Liver (tissue), 8 donors: ENCODE measurements at regions not wholly inside any gene's neighbourhood (a gene's known extent, or its start where the extent isn't known, plus 50 kb on each side); places are given as distances from the start of the nearest gene placed in this dataset.

ENCODE experiments used
- DNase-seq: peaks from one replicate; pipeline ENCODE4 v3.0.0-alpha.2; 2017; ENCODE audit warnings: low spot score
- H3K27ac ChIP-seq, 2 donors: one replicate each; pipeline ENCODE4 v1.7.0; 2013; ENCODE audit warnings: inconsistent platforms in 2 of 2, low read length in 2 of 2, control low read depth in 1 of 2, low read depth in 1 of 2, mild to moderate bottlenecking in 1 of 2
- H3K27me3 ChIP-seq, 4 donors: one replicate each; pipeline versions ENCODE4 v1.6.1 to v1.7.0; 2013; ENCODE audit warnings: low read length in 3 of 4, inconsistent platforms in 1 of 4, mild to moderate bottlenecking in 1 of 4, moderate library complexity in 1 of 4; ENCODE audit not compliant: control insufficient read depth in 4 of 4, insufficient read depth in 4 of 4
- H3K36me3 ChIP-seq, 4 donors: one replicate each; pipeline versions ENCODE4 v1.6.1 to v1.7.0; 2013; ENCODE audit warnings: low read length in 3 of 4, mild to moderate bottlenecking in 3 of 4, low read depth in 1 of 4, moderate library complexity in 1 of 4; ENCODE audit not compliant: control insufficient read depth in 4 of 4, insufficient read depth in 3 of 4
- H3K4me1 ChIP-seq, 4 donors: one replicate each; pipeline versions ENCODE4 v1.6.1 to v1.7.0; 2013; ENCODE audit warnings: low read length in 3 of 4, mild to moderate bottlenecking in 3 of 4, moderate library complexity in 1 of 4; ENCODE audit not compliant: control insufficient read depth in 4 of 4, insufficient read depth in 4 of 4
- H3K4me3 ChIP-seq, 3 donors: one replicate each; pipeline versions ENCODE4 v1.6.1 to v1.7.0; 2013; ENCODE audit warnings: low read length in 3 of 3, control low read depth in 1 of 3, low read depth in 1 of 3, mild to moderate bottlenecking in 1 of 3
- H3K9ac ChIP-seq, 2 donors: one replicate each; pipeline ENCODE4 v1.7.0; 2013; ENCODE audit warnings: low read length in 2 of 2, mild to moderate bottlenecking in 2 of 2, moderate library complexity in 2 of 2, control low read depth in 1 of 2, low read depth in 1 of 2
- H3K9me3 ChIP-seq, 4 donors: one replicate each; pipeline versions ENCODE4 v1.6.1 to v1.7.0; 2013; ENCODE audit warnings: low read length in 3 of 4; ENCODE audit not compliant: control insufficient read depth in 4 of 4
- EGR1 ChIP-seq, 2 donors: IDR thresholded peaks; 2 replicates each; pipeline ENCODE4 v1.6.1; 2016 to 2018; ENCODE audit warnings: antibody characterized with exemption in 2 of 2, low read depth in 2 of 2
- FOXA1 ChIP-seq: IDR thresholded peaks from 2 replicates; pipeline ENCODE4 v1.6.1; 2016; ENCODE audit warnings: antibody characterized with exemption
- FOXA2 ChIP-seq: IDR thresholded peaks from 2 replicates; pipeline ENCODE4 v1.6.1; 2016; ENCODE audit warnings: antibody characterized with exemption
- GABPA ChIP-seq, 2 donors: IDR thresholded peaks in 1 of 2; conservative IDR thresholded peaks in 1 of 2; 2 replicates each; pipeline ENCODE4 v1.6.1; 2016; ENCODE audit warnings: antibody characterized with exemption in 2 of 2, mild to moderate bottlenecking in 1 of 2, moderate library complexity in 1 of 2
- HNF4A ChIP-seq, 2 donors: conservative IDR thresholded peaks; 2 replicates each; pipeline ENCODE4 v1.6.1; 2016; ENCODE audit warnings: antibody characterized with exemption in 2 of 2, mild to moderate bottlenecking in 2 of 2
- HNF4G ChIP-seq: IDR thresholded peaks from 2 replicates; pipeline ENCODE4 v1.6.1; 2016; ENCODE audit warnings: antibody characterized with exemption
- JUND ChIP-seq, 2 donors: IDR thresholded peaks; 2 replicates each; pipeline ENCODE4 v1.6.1; 2016; ENCODE audit warnings: antibody characterized with exemption in 2 of 2
- MAX ChIP-seq: IDR thresholded peaks from 2 replicates; pipeline ENCODE4 v1.6.1; 2016; ENCODE audit warnings: antibody characterized with exemption
- NR2F2 ChIP-seq: IDR thresholded peaks from 2 replicates; pipeline ENCODE4 v1.6.1; 2016; ENCODE audit warnings: antibody characterized with exemption
- RAD21 ChIP-seq, 2 donors: IDR thresholded peaks; 2 replicates each; pipeline ENCODE4 v1.6.1; 2016; ENCODE audit warnings: antibody characterized with exemption in 2 of 2, mild to moderate bottlenecking in 2 of 2
- RXRA ChIP-seq, 2 donors: IDR thresholded peaks; 2 replicates each; pipeline ENCODE4 v1.6.1; 2017 to 2018; ENCODE audit warnings: antibody characterized with exemption in 2 of 2, mild to moderate bottlenecking in 1 of 2
- SP1 ChIP-seq: IDR thresholded peaks from 2 replicates; pipeline ENCODE4 v1.6.1; 2018; ENCODE audit warnings: antibody characterized with exemption, mild to moderate bottlenecking
- TAF1 ChIP-seq: conservative IDR thresholded peaks from 2 replicates; pipeline ENCODE4 v1.6.1; 2016; ENCODE audit warnings: antibody characterized with exemption, mild to moderate bottlenecking
- YY1 ChIP-seq: IDR thresholded peaks from 2 replicates; pipeline ENCODE4 v1.6.1; 2016; ENCODE audit warnings: antibody characterized with exemption, mild to moderate bottlenecking
- WGBS: extraction: QIAGEN DNeasy Blood & Tissue Kit; methylation state at CpG from one replicate; pipeline ENCODE4 v1.1.7; 2013; 5-methylcytosine and 5-hydroxymethylcytosine counted together
- TF ChIP-seq, protein P1 (sequence below): fragments of 150-350 bp; IDR thresholded peaks from 2 replicates; pipeline ENCODE4 v1.5.1; 2017; ENCODE audit warnings: improper control_type of control experiment, low read depth, low read length; ENCODE audit not compliant: missing input control
- TF ChIP-seq, protein P2 (sequence below): IDR thresholded peaks from 2 replicates; pipeline ENCODE4 v1.6.1; 2016; ENCODE audit warnings: antibody characterized with exemption, mild to moderate bottlenecking
- TF ChIP-seq, protein P3 (sequence below): IDR thresholded peaks from 2 replicates; pipeline ENCODE4 v1.6.1; 2016; ENCODE audit warnings: antibody characterized with exemption
- TF ChIP-seq, protein P4 (sequence below): IDR thresholded peaks from 2 replicates; pipeline ENCODE4 v1.6.1; 2016; ENCODE audit warnings: antibody characterized with exemption
- donor health status: healthy.
- donor health status: healthy.
- donor health status: healthy.
- donor health status: healthy.
- donor health status: healthy.

DNA sequence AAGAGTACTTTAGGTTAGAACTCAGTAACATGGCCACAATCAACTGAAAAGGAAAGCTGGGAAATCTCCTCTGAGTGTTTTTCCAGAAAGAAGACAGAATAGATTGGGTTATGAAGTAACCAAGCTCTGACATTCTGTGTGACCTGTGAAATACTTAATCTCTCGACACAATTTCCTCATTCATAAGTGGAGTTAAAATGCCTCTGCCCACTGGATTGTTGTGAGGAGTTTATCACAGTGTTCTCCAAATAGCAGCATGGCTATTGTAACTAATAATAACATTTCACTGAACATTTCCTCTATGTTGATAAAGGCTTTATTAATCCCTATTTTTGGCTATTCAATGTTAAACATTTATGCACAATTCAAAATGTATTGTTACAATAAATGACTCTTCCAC, 311.0 kb downstream of the GABRB2 start:
- Histone ChIP-seq H3K9me3 (no peaks in the 10 kb centered on the region), H3K9ac (no peak overlapping the region), H3K4me1 (no peaks in the 10 kb centered on the region), H3K36me3 (no peaks in the 10 kb centered on the region), H3K4me3 (no peak overlapping the region), H3K27ac (no peak overlapping the region), H3K27me3 (no peaks in the 10 kb centered on the region)
- 45% methylated on average over 1 of the region's 1 CpG for WGBS
- DNase-seq, result no peak
- no peak for TF ChIP-seq FOXA1
- TF ChIP-seq, protein P1, sequence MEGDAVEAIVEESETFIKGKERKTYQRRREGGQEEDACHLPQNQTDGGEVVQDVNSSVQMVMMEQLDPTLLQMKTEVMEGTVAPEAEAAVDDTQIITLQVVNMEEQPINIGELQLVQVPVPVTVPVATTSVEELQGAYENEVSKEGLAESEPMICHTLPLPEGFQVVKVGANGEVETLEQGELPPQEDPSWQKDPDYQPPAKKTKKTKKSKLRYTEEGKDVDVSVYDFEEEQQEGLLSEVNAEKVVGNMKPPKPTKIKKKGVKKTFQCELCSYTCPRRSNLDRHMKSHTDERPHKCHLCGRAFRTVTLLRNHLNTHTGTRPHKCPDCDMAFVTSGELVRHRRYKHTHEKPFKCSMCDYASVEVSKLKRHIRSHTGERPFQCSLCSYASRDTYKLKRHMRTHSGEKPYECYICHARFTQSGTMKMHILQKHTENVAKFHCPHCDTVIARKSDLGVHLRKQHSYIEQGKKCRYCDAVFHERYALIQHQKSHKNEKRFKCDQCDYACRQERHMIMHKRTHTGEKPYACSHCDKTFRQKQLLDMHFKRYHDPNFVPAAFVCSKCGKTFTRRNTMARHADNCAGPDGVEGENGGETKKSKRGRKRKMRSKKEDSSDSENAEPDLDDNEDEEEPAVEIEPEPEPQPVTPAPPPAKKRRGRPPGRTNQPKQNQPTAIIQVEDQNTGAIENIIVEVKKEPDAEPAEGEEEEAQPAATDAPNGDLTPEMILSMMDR, result no peak
- TF ChIP-seq RXRA (IDR thresholded peaks at IDR 0.05), result no peak
- no peak for TF ChIP-seq FOXA2
- TF ChIP-seq, protein P2, sequence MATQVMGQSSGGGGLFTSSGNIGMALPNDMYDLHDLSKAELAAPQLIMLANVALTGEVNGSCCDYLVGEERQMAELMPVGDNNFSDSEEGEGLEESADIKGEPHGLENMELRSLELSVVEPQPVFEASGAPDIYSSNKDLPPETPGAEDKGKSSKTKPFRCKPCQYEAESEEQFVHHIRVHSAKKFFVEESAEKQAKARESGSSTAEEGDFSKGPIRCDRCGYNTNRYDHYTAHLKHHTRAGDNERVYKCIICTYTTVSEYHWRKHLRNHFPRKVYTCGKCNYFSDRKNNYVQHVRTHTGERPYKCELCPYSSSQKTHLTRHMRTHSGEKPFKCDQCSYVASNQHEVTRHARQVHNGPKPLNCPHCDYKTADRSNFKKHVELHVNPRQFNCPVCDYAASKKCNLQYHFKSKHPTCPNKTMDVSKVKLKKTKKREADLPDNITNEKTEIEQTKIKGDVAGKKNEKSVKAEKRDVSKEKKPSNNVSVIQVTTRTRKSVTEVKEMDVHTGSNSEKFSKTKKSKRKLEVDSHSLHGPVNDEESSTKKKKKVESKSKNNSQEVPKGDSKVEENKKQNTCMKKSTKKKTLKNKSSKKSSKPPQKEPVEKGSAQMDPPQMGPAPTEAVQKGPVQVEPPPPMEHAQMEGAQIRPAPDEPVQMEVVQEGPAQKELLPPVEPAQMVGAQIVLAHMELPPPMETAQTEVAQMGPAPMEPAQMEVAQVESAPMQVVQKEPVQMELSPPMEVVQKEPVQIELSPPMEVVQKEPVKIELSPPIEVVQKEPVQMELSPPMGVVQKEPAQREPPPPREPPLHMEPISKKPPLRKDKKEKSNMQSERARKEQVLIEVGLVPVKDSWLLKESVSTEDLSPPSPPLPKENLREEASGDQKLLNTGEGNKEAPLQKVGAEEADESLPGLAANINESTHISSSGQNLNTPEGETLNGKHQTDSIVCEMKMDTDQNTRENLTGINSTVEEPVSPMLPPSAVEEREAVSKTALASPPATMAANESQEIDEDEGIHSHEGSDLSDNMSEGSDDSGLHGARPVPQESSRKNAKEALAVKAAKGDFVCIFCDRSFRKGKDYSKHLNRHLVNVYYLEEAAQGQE, result no peak
- TF ChIP-seq HNF4G, result no peak
- no peak for TF ChIP-seq TAF1
- TF ChIP-seq NR2F2, result no peak

DNA sequence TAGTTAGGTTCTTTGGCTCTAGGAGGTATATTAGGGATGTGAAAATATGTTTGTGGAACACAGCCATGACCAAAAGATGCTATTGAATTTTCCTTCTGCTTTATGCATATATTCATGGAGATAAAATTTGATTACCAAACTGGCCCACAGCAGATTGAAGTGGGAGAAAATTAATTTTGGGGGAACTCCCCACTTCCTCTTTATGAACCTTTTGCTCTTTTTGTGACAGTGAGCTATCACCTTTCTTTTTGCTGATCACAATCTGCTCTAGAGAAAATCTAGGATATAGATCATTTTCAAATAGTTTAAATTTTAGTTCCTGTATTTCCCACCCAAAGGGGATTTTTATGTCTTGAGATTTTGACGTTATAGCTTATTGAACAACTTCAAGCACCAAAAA, 313.0 kb downstream of the GABRB2 start:
- no peak overlapping the region for H3K9ac ChIP-seq
- TF ChIP-seq HNF4G (no peak), HNF4A (conservative IDR thresholded peaks at IDR 0.05) (no peak), FOXA1 (no peak), YY1 (no peak), GABPA (IDR thresholded peaks at IDR 0.05 in 1 of 2, conservative IDR thresholded peaks at IDR 0.05 in 1 of 2) (no peak), SP1 (no peak), EGR1 (IDR thresholded peaks at IDR 0.05; ENCODE audit: low read depth in 2 of 2) (no peak), JUND (IDR thresholded peaks at IDR 0.05) (no peak), FOXA2 (no peak), RAD21 (IDR thresholded peaks at IDR 0.05) (no peak), MAX (no peak), RXRA (IDR thresholded peaks at IDR 0.05) (no peak), NR2F2 (no peak), TAF1 (no peak)
- TF ChIP-seq, protein P3, sequence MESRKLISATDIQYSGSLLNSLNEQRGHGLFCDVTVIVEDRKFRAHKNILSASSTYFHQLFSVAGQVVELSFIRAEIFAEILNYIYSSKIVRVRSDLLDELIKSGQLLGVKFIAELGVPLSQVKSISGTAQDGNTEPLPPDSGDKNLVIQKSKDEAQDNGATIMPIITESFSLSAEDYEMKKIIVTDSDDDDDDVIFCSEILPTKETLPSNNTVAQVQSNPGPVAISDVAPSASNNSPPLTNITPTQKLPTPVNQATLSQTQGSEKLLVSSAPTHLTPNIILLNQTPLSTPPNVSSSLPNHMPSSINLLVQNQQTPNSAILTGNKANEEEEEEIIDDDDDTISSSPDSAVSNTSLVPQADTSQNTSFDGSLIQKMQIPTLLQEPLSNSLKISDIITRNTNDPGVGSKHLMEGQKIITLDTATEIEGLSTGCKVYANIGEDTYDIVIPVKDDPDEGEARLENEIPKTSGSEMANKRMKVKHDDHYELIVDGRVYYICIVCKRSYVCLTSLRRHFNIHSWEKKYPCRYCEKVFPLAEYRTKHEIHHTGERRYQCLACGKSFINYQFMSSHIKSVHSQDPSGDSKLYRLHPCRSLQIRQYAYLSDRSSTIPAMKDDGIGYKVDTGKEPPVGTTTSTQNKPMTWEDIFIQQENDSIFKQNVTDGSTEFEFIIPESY, result no peak
- TF ChIP-seq, protein P4, sequence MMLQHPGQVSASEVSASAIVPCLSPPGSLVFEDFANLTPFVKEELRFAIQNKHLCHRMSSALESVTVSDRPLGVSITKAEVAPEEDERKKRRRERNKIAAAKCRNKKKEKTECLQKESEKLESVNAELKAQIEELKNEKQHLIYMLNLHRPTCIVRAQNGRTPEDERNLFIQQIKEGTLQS, result no peak
- TF ChIP-seq, protein P1, result no peak
- TF ChIP-seq, protein P2, result no peak
- no peaks in the 10 kb centered on the region for H3K36me3 ChIP-seq
- no peaks in the 10 kb centered on the region for H3K27me3 ChIP-seq
- no peak for DNase-seq
- no peaks in the 10 kb centered on the region for H3K4me1 ChIP-seq
- no peak overlapping the region for H3K4me3 ChIP-seq
- no peak overlapping the region for H3K27ac ChIP-seq
- WGBS, result 65% methylated on average over 1 of the region's 1 CpG
- no peaks in the 10 kb centered on the region for H3K9me3 ChIP-seq
